Adrenal gland (tissue), 9 donors: ENCODE measurements at regions not wholly inside any gene's neighbourhood (a gene's known extent, or its start where the extent isn't known, plus 50 kb on each side); places are given as distances from the start of the nearest gene placed in this dataset.

Experiments
- DNase-seq, 7 donors: peaks; one replicate each; pipeline ENCODE4 v3.0.0-alpha.2; 2019 to 2020
- H3K27ac ChIP-seq, 5 donors: fragments of 200-600 bp; sonication (generic) in 4 of 5; 1 replicate in 3 of 5; 2 replicates in 2 of 5; pipeline versions ENCODE4 v1.5.1 to v1.8.0; 2016 to 2020; ENCODE audit warnings: mild to moderate bottlenecking in 1 of 5
- H3K27me3 ChIP-seq: fragments of 200-600 bp; 2 replicates; pipeline ENCODE4 v1.8.0; 2021
- H3K36me3 ChIP-seq, 2 donors: fragments of 200-600 bp; replicated peaks in 1 of 2; 1 replicate in 1 of 2; 2 replicates in 1 of 2; pipeline versions ENCODE4 v1.5.1 to v1.8.0; 2018 to 2022
- H3K4me1 ChIP-seq, 2 donors: fragments of 200-600 bp; replicated peaks in 1 of 2; 1 replicate in 1 of 2; 2 replicates in 1 of 2; pipeline versions ENCODE4 v1.5.1 to v1.8.0; 2018 to 2021
- H3K4me3 ChIP-seq, 4 donors: fragments of 200-600 bp; sonication (generic) in 3 of 4; one replicate each; pipeline ENCODE4 v1.5.1; 2016 to 2018
- H3K9me3 ChIP-seq, 3 donors: fragments of 200-600 bp; sonication (generic) in 1 of 3; replicated peaks in 1 of 3; 1 replicate in 2 of 3; 2 replicates in 1 of 3; pipeline versions ENCODE4 v1.5.1 to v1.8.0; 2016 to 2021
- CTCF ChIP-seq, 6 experiments: fragments of 450-650 bp in 4 of 6; fragments of 200-600 bp in 2 of 6; sonication (generic) in 1 of 6; IDR thresholded peaks; 1 replicate in 5 of 6; 2 replicates in 1 of 6; pipeline versions ENCODE4 v1.5.1 to v1.8.0; 2016 to 2021; ENCODE audit warnings: antibody characterized with exemption in 6 of 6, mild to moderate bottlenecking in 2 of 6, moderate library complexity in 1 of 6
- POLR2A ChIP-seq, 2 donors: fragments of 450-650 bp; IDR thresholded peaks; one replicate each; pipeline ENCODE4 v1.6.1; 2017; ENCODE audit warnings: antibody characterized with exemption in 2 of 2, mild to moderate bottlenecking in 2 of 2, moderate library complexity in 1 of 2
- WGBS, 4 donors: extraction: QIAGEN DNeasy Blood & Tissue Kit in 2 of 4; methylation state at CpG; one replicate each; pipeline versions ENCODE4 v1.1.5 to v1.1.7; 2013 to 2017; 5-methylcytosine and 5-hydroxymethylcytosine counted together
- intact Hi-C, 2 donors: fragments of 100-400 bp; cut with DNase I; formaldehyde crosslinking; loops; one replicate each; pipeline versions ENCODE4 v1.14.1 to v1.15.0; 2022 to 2023
- donor health status: healthy with polysubstance abuse.
- donor health status: Bipolar disorder and iron deficiency.
- donor health status: DM: yes; HTN: yes; CAD: no.
- donor health status: DM: no; HTN: no; CAD: no.
- donor health status: DM: no; HTN: no; CAD: no.

- intact Hi-C loops, result no loop called here
- Histone ChIP-seq H3K27me3 (peaks cover 3% of the 10 kb centered on the region), H3K36me3 (no peaks in the 10 kb centered on the region), H3K4me1 (no peaks in the 10 kb centered on the region), H3K27ac (no peak overlapping the region), H3K4me3 (no peak overlapping the region), H3K9me3 (no peaks in the 10 kb centered on the region)
- WGBS, 4 donors, result 74 to 85% (median 76%) methylated on average over 13 of the region's 13 CpGs
- TF ChIP-seq POLR2A (IDR thresholded peaks at IDR 0.05) (no peak), CTCF (IDR thresholded peaks at IDR 0.05) (no peak)
- no peak for DNase-seq
These were observed 366.2 kb upstream of the TNRC6C start for GRCh38 chr17:77592106-77592865.

GRCh38 chr17:77593081-77593480, 365.4 kb upstream of the TNRC6C start:
- no peak for DNase-seq
- Histone ChIP-seq H3K27me3 (peaks cover 3% of the 10 kb centered on the region), H3K36me3 (no peaks in the 10 kb centered on the region), H3K27ac (no peak overlapping the region), H3K4me1 (no peaks in the 10 kb centered on the region), H3K4me3 (no peak overlapping the region), H3K9me3 (no peaks in the 10 kb centered on the region)
- 72 to 85% (median 76%) methylated on average over 3 to 5 of the region's 5 CpGs for WGBS, 4 donors
- intact Hi-C loops, result no loop called here
- no peak for TF ChIP-seq CTCF (IDR thresholded peaks at IDR 0.05)
- no peak for TF ChIP-seq POLR2A (IDR thresholded peaks at IDR 0.05)

GRCh38 chr17:77594416-77595209, 363.9 kb upstream of the TNRC6C start:
- Histone ChIP-seq H3K4me3 (no peak overlapping the region), H3K4me1 (no peaks in the 10 kb centered on the region), H3K36me3 (no peaks in the 10 kb centered on the region), H3K9me3 (no peaks in the 10 kb centered on the region), H3K27ac (no peak overlapping the region), H3K27me3 (peaks cover 3% of the 10 kb centered on the region)
- intact Hi-C loops, result no loop called here
- no peak for DNase-seq
- no peak for TF ChIP-seq CTCF (IDR thresholded peaks at IDR 0.05)
- no peak for TF ChIP-seq POLR2A (IDR thresholded peaks at IDR 0.05)
- 75 to 84% (median 78%) methylated on average over 7 of the region's 7 CpGs for WGBS, 4 donors

GRCh38 chr17:77596491-77597417, 361.7 kb upstream of the TNRC6C start:
- Histone ChIP-seq H3K27ac (no peak overlapping the region), H3K4me3 (no peak overlapping the region), H3K4me1 (no peaks in the 10 kb centered on the region), H3K27me3 (no peaks in the 10 kb centered on the region), H3K36me3 (no peaks in the 10 kb centered on the region), H3K9me3 (no peaks in the 10 kb centered on the region)
- WGBS, 4 donors, result 78 to 83% (median 80%) methylated on average over 18 to 22 of the region's 22 CpGs
- intact Hi-C loops, result no loop called here
- DNase-seq, result no peak
- TF ChIP-seq CTCF (IDR thresholded peaks at IDR 0.05), result no peak
- TF ChIP-seq POLR2A (IDR thresholded peaks at IDR 0.05), result no peak
